ENCODE measurements at regions not wholly inside any gene's neighbourhood (a gene's known extent, or its start where the extent isn't known, plus 50 kb on each side); places are given as distances from the start of the nearest gene placed in this dataset.

- Histone ChIP-seq H3K27ac (peak overlapping the region; percentile 51 to 65), H3K4me3 (peak overlapping the region; percentile 2 to 18), H3K36me3 (no peaks in the 10 kb centered on the region), H3K27me3 (no peaks in the 10 kb centered on the region), H3K4me1 (peaks cover 0 to 60% (median 2%) of the 10 kb centered on the region in 4 donors), H3K9me3 (no peaks in the 10 kb centered on the region)
- no peak for DNase-seq
- no peak for TF ChIP-seq CTCF (IDR thresholded peaks at IDR 0.05)
- intact Hi-C loops (cut with DNase I; ENCODE audit: low total_unique reads) = no loop called here
Observed at GRCh38 chr4:71254451-71255012, 84.3 kb upstream of the SLC4A4 start.

- Histone ChIP-seq H3K9me3 (no peaks in the 10 kb centered on the region), H3K4me1 (peaks cover 0 to 64% (median 5%) of the 10 kb centered on the region in 4 donors), H3K36me3 (no peaks in the 10 kb centered on the region), H3K27ac (peak overlapping the region in 1 of 2 donors; percentile 65), H3K27me3 (no peaks in the 10 kb centered on the region), H3K4me3 (no peak overlapping the region)
- TF ChIP-seq CTCF (IDR thresholded peaks at IDR 0.05) = no peak
- intact Hi-C loops (cut with DNase I; ENCODE audit: low total_unique reads) = no loop called here
- DNase-seq = no peak
Observed at GRCh38 chr4:71255976-71256375, 82.8 kb upstream of the SLC4A4 start.

DNA sequence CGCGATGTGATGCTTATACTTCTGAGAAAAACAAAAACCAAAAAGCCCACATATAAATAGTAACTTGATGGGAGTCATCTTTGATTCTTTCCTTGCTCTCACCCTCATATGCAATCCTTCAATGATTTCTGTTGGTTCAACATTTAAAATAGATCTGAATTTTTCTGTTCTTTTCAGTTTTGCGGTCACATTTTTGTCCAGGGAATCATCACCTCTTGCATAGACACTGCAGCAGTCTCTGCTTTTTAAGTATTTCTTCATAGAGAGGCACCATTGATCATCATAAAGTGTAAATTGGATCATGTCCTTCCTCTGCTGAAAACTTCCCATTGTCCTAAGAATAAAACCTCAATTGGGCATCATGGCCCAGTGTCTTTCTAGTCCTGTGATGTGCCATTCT is 81.1 kb upstream of the SLC4A4 start:
- intact Hi-C loops (cut with DNase I; ENCODE audit: low total_unique reads) = no loop called here
- DNase-seq = no peak
- no peaks in the 10 kb centered on the region for H3K36me3 ChIP-seq
- H3K9me3 ChIP-seq = no peaks in the 10 kb centered on the region
- no peaks in the 10 kb centered on the region for H3K27me3 ChIP-seq
- peaks cover 0 to 66% (median 14%) of the 10 kb centered on the region in 4 donors for H3K4me1 ChIP-seq
- H3K27ac ChIP-seq = peak overlapping the region in 1 of 2 donors; percentile 53
- H3K4me3 ChIP-seq = no peak overlapping the region
- no peak for TF ChIP-seq CTCF (IDR thresholded peaks at IDR 0.05)

- intact Hi-C loops (cut with DNase I; ENCODE audit: low total_unique reads) = no loop called here
- no peak for TF ChIP-seq CTCF (IDR thresholded peaks at IDR 0.05)
- no peaks in the 10 kb centered on the region for H3K9me3 ChIP-seq
- H3K27me3 ChIP-seq = no peaks in the 10 kb centered on the region
- peak overlapping the region in 1 of 2 donors; percentile 53 for H3K27ac ChIP-seq
- DNase-seq = no peak
- H3K36me3 ChIP-seq = no peaks in the 10 kb centered on the region
- no peak overlapping the region for H3K4me3 ChIP-seq
- peaks cover 0 to 68% (median 14%) of the 10 kb centered on the region in 4 donors for H3K4me1 ChIP-seq
Observed at GRCh38 chr4:71258323-71258722, 80.5 kb upstream of the SLC4A4 start.

DNA sequence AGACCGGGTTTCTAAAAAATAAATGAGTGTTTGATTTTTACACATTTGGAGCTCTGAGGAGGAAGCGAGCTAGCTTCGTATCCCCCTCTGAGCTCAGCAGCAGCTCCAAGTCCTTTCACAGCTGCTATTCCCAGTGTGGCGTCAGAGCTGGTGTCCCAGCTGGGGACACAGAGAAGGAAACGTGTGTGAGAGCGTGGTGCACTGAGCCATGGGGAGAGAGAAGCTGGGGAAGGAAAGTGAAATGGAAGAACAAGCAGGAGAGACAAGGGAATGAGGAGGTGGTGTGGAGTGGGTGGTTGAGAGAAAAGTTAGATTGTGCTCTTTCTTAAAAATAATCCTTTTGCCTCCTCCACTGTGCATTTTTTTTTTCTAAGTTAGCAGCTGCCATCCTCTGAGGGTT is 79.5 kb upstream of the SLC4A4 start:
- peaks cover 0 to 61% (median 14%) of the 10 kb centered on the region in 4 donors for H3K4me1 ChIP-seq
- intact Hi-C loops (cut with DNase I; ENCODE audit: low total_unique reads) = no loop called here
- H3K36me3 ChIP-seq = no peaks in the 10 kb centered on the region
- no peak for TF ChIP-seq CTCF (IDR thresholded peaks at IDR 0.05)
- no peaks in the 10 kb centered on the region for H3K27me3 ChIP-seq
- H3K9me3 ChIP-seq = no peaks in the 10 kb centered on the region
- no peak overlapping the region for H3K4me3 ChIP-seq
- peak overlapping the region in 1 of 2 donors; percentile 53 for H3K27ac ChIP-seq
- DNase-seq = peak in 1 of 2 donors; percentile 60
